ENCODE measurements at regions not wholly inside any gene's neighbourhood (a gene's known extent, or its start where the extent isn't known, plus 50 kb on each side); places are given as distances from the start of the nearest gene placed in this dataset.
A peak's percentile ranks its signal among the peaks of the same experiment; 100 is the strongest.
"Not testable (repeated sequence)": the region's sequence is repeated elsewhere in the genome, so short reads cannot be mapped to it uniquely, and the experiment has no call there.

- DNase-seq (ENCODE audit: extremely low read depth in 1 of 2, low read depth in 1 of 2): not testable (repeated sequence)
These were observed 75.6 kb downstream of the MRPL39 start for GRCh38 chr21:25531538-25532250.

GRCh38 chr21:25528515-25528914, 78.8 kb downstream of the MRPL39 start:
- no peak for DNase-seq (ENCODE audit: extremely low read depth in 1 of 2, low read depth in 1 of 2)

- DNase-seq (ENCODE audit: extremely low read depth in 1 of 2, low read depth in 1 of 2): no peak
These were observed 88.8 kb downstream of the MRPL39 start for GRCh38 chr21:25518491-25518911.

GRCh38 chr21:25515484-25516405, 91.5 kb downstream of the MRPL39 start:
- no peak for DNase-seq (ENCODE audit: extremely low read depth in 1 of 2, low read depth in 1 of 2)

- no peak for DNase-seq (ENCODE audit: extremely low read depth in 1 of 2, low read depth in 1 of 2)
These were observed 93.5 kb downstream of the MRPL39 start for GRCh38 chr21:25513810-25514209.

- no peak for DNase-seq (ENCODE audit: extremely low read depth in 1 of 2, low read depth in 1 of 2)
These were observed 94.9 kb downstream of the MRPL39 start for GRCh38 chr21:25512095-25513081.

GRCh38 chr21:25509862-25510261, 97.4 kb downstream of the MRPL39 start:
- DNase-seq (ENCODE audit: extremely low read depth in 1 of 2, low read depth in 1 of 2): no peak

- no peak for DNase-seq (ENCODE audit: extremely low read depth in 1 of 2, low read depth in 1 of 2)
These were observed 98.9 kb downstream of the MRPL39 start for GRCh38 chr21:25508364-25508763.

- DNase-seq (ENCODE audit: extremely low read depth in 1 of 2, low read depth in 1 of 2): no peak
These were observed 99.8 kb downstream of the MRPL39 start for GRCh38 chr21:25507522-25507921.

GRCh38 chr21:25506887-25507286, 100.4 kb downstream of the MRPL39 start:
- no peak for DNase-seq (ENCODE audit: extremely low read depth in 1 of 2, low read depth in 1 of 2)

GRCh38 chr21:25506261-25506660, 101.0 kb downstream of the MRPL39 start:
- no peak for DNase-seq (ENCODE audit: extremely low read depth in 1 of 2, low read depth in 1 of 2)

GRCh38 chr21:25503981-25504380, 103.3 kb downstream of the MRPL39 start:
- no peak for DNase-seq (ENCODE audit: extremely low read depth in 1 of 2, low read depth in 1 of 2)

- peak; percentile 37 to 67 for DNase-seq (ENCODE audit: extremely low read depth in 1 of 2, low read depth in 1 of 2)
These were observed 105.2 kb downstream of the MRPL39 start for GRCh38 chr21:25501996-25502665.

- DNase-seq (ENCODE audit: extremely low read depth in 1 of 2, low read depth in 1 of 2): no peak
These were observed 105.8 kb downstream of the MRPL39 start for GRCh38 chr21:25501462-25501861.

- DNase-seq (ENCODE audit: extremely low read depth in 1 of 2, low read depth in 1 of 2): no peak
These were observed 106.7 kb downstream of the MRPL39 start for GRCh38 chr21:25500598-25500997.

- DNase-seq (ENCODE audit: extremely low read depth in 1 of 2, low read depth in 1 of 2): no peak
These were observed 110.3 kb downstream of the MRPL39 start for GRCh38 chr21:25496825-25497482.

GRCh38 chr21:25494804-25495203, 112.5 kb downstream of the MRPL39 start:
- no peak for DNase-seq (ENCODE audit: extremely low read depth in 1 of 2, low read depth in 1 of 2)

- DNase-seq (ENCODE audit: extremely low read depth in 1 of 2, low read depth in 1 of 2): no peak
These were observed 113.6 kb downstream of the MRPL39 start for GRCh38 chr21:25493722-25494121.

GRCh38 chr21:25491267-25491666, 116.0 kb downstream of the MRPL39 start:
- DNase-seq (ENCODE audit: extremely low read depth in 1 of 2, low read depth in 1 of 2): no peak

- DNase-seq (ENCODE audit: extremely low read depth in 1 of 2, low read depth in 1 of 2): no peak
These were observed 116.5 kb downstream of the MRPL39 start for GRCh38 chr21:25490742-25491141.

Measured in stimulated activated CD8-positive, alpha-beta memory T cell treated with anti-CD3 and anti-CD28 coated beads, Interleukin-7, amount 100 ng/mL, for 48 hours (primary cell).